Stimulated activated CD4-positive, alpha-beta T cell treated with anti-CD3 and anti-CD28 coated beads, Interleukin-15, amount 100 ng/mL, for 48 hours (primary cell): ENCODE measurements at regions not wholly inside any gene's neighbourhood (a gene's known extent, or its start where the extent isn't known, plus 50 kb on each side); places are given as distances from the start of the nearest gene placed in this dataset.

Source experiments
- DNase-seq, 2 donors: peaks; one replicate each; pipeline ENCODE4 v3.0.0-alpha.2; 2020; ENCODE audit warnings: low read depth in 2 of 2

DNA sequence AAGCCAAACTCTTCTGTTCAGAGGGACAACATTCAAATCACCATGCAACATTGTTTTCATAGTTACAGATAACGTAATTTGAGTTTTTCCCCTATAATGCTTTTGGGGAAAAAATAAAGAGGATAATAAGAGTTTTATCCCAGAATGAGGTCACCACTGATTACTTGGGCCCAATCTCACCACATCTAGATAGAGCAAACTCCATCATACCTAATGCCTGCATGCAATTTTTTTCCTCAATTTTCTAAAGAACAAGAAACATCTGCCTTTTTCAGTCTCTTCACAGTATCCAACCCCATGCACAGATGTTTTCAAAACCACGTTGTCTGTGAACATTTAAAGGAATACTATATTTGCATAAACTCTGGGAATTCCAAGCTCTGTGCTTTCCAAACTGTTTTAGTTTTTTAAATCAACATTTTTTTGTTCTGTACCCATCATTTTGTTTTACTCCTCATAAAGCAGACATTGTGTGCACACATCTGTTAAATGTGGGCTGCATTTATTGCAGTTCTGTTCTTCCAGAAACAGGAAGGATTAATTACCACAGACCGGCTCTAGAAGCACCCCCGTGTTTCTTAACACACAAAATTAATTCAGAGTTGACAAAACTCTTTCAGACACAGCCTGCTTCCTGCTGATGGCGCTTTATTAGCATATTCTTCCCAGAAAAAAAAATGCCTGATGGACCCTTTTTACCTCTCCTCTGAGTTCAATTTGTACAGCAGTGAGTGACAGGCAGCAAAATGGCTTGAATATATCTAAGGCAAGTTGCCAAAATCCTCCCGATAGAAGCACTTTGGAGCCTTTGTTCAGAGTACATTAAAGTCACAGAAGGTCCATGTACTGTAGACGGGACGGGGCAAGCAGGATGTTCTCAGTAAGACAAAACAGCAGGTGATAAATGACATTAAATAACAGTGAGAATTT is 1171.9 kb downstream of the EFNB2 start:
- DNase-seq = no peak

DNA sequence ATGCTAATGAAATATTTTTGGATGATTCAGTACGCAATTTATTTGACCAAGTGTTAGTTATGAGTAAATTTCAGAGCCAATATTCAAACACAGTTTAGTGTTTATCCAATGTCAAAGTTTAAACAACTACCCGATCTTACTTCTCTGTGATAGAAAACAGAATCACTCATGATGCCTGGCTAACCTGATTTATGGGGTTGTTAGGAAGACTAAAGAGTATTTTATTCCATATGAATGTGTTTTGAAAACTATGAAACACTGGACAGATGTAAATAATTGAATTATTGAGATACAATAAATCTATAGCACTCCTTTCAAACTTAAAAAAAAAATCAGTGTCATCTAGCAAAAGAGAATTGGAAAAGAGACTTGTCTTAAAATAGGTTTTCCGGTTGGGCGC is 1181.8 kb downstream of the EFNB2 start:
- no peak for DNase-seq

DNA sequence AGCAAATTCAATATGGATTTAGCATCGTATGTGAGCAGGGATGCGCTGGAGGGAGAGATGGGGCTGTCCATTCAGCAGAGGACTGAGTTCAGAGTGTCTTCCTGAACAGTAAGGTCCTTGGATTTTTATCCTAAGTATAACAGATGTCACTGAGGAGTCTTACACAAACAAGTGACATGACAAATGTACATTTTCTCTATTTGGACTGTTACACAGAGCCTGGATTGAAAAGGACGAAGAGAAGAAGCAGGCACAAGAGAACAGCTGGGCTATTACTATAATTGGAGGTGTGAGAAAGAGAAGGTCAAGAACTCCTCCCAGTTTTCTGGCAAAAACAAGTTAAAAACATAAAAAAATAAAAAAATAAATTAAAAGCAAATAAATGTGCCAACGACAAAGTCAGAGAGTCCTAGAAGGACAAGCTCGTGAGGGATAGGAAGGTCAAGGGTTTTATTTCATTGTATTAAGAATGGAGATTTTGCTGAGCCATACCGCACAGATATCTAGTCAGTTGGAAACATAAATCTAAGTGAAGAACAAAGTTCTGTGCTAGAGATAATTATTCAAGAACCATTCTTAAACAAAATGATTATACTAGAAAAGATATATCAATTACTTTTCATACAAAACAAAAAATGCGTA is 1186.3 kb downstream of the EFNB2 start:
- DNase-seq = no peak

DNA sequence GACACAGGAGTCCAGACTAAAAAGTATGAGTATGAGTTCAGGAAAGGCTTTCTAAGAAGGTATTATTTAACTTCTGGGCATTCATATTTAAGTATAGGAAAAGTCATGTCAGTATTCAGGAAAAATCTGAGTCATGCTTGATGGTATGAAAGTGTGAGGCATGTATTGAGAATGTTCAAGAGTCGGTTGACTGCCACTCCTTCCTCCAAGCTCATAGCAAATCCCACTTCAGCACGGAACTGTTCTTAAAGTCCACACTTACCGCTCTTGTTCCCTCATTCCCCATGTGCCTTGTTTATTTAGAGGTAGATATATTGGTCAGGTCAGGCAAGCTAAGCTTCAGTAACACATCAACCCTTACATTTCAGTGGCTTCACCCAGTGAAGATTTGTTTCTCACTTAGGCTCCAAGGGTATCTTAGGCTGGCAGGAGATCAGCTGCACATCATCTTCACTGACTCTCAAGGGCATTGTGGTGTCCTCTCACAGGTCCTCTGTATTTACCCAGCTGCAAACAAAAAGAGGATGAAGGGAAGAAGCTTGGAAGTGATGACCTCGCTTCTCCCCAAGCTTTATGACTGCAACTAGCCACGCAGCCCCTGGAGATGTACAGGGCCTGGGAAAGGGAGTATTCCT is 1189.2 kb downstream of the EFNB2 start:
- DNase-seq = no peak

DNA sequence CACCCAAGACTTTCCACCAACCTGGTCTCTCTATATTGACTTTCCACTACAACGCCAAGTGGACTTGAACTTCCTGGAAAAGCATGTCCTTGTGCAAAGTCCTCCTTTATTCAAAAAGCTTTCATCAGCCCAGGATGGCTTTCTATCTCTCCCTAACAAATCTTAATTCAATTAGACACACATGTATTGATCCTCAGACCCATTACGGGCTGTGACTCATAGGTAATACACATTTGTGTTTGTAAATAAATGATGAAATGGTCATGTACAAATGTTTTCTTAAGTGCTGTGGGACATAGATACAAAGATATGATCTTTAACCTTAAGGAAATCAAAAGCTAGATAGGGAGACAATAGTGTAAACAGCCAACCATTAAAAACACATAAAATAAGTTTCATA is 1189.7 kb downstream of the EFNB2 start:
- no peak for DNase-seq

DNA sequence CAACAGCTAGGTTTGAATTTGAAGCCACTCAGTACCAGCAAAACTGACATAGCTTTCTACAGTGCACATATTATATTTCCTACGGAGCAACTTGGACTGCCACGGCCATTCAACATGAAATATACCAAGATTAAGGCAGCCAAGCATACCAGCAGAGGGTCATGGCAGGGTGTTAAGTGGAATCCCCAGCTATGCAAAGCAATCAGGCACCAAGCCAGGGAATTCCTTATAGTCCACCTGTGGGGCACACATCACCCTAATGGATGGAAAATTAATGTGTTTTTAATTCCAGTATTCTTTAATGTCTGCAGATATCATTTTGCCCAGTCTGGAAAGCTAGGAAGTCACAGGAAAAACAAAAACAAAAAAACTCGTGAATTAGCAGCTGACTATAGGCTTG is 1190.3 kb downstream of the EFNB2 start:
- no peak for DNase-seq

DNA sequence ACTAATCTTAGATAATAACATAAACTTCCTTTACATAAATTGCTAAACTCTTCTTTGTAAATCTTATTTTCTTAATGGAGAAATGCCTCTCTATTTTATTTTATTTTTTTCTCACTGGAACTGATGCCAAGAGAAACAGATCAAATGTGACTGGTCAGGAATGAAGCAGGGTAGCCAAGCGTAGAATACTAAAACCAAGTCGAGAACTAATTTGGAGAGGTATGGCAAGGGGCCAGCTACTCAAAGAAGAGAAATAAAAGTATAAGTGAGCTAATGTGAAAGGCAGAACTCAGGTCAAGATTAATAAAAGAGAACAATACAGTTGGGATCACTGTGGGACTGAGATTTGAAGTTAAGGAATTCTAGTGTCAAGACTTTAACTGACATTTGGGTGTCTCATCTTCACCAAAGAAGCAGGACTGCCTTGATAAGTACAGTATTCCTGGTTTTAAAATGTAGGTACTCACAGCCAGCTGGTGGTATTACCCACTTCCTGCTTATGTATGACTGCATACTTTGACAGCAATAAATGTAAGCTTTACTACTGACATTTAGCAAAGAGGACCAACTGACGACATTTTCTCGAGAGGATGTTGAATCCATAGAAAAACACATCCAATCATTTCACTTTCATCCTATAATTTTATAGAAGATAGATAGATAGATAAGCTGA is 1192.2 kb downstream of the EFNB2 start:
- no peak for DNase-seq

DNA sequence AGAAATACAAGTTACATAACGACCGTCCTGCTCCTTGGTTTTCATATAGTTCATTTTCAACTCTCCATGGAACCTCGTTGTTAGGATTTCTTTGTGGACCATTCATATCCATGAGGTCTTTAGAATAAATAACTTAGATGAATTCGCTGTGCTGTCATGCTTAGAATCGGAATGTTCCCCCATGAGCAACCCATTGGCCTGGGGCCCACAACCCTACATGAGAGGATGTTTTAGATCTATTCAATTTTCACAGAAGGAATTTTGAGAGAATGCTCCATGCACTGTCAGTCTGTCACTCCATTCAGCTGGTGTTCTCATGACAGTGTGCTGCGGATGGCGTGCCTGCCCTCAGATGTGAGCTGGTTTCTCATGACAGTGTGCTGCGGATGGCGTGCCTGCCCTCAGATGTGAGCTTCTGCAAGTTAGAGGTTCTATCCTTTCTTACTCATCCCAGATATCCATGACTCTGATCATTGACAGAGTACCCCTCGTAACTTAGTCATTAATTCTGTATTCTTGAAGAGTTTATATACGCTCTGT is 1193.1 kb downstream of the EFNB2 start:
- DNase-seq = no peak

DNA sequence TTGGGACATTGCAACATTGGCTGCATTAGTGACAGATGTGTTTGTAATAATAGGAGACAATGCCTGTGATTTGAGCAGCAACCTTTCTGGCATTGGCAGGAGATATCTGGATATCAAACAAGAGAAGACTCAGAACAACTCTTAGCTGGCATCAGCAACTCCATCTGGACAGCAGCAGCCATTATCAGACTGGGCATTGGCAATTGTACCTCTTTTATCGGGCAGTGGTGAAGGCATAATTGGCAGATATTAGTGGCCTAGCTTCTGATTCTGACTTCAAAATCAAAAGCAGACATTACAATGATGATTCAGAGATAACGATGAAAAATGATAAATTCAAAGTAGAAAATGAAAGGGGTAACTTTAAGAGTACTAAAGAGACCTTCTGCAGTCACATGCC is 1193.7 kb downstream of the EFNB2 start:
- no peak for DNase-seq

DNA sequence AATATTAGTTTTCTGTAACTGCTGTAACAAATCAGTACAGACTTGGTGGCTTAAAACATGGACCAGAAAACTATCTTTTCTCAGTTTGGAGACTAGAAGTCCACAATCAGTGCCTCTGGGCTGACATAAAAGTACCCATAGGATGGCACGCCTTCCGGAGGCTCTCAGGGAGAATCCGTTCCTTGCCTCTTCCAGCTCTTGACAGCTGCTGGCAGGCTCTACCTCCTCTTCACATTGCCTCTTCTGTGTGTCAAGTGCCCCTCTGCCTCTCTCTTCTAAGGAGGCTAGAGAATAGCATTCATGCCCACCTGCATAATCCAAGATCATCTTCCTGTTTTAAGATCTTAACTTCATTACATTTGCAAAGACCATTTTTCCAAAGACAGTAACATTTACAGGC is 1194.2 kb downstream of the EFNB2 start:
- no peak for DNase-seq

DNA sequence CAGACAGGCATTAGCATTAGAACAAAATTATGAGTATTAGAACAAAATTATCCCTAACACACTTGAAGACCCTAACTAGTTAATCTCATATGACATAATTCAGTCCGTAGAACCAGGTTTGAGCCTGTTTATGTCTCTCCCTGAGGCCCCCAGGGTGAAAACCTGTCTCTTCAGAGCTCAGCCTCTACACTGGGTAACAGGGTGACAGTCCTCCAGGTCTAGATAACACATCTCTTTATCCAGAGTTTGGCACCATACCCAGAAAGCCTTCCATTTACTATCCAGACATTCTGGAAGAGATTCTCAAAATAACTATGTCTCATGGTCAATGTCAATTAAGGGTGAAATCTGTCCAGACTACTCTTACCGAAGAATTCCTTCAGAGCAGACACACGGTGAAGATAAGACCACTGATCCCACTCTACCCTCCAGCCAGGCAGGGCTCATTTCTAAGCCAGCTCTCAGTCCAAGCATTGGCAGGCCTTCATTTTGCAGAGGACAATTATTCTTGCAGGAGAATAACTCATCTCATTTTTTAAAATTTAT is 1195.3 kb downstream of the EFNB2 start:
- no peak for DNase-seq

DNA sequence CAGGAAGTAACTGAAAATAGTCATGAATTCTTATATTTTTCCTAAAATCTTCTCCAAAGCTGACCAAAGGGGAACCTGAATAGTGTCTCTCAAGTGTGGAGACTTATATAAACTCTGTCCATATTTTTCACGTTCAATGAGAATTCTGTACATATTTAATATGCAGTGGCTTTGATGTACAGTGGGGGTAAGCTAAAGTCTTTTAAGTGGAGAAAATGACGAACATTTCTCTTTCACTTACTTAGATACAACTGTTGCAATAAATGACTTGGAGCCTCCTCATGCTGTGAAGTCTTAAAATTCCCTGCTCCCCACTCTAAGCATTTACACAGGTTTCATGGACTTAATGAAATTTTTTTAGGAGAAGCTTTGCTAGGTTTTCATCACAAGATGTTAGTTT is 1196.7 kb downstream of the EFNB2 start:
- no peak for DNase-seq

DNA sequence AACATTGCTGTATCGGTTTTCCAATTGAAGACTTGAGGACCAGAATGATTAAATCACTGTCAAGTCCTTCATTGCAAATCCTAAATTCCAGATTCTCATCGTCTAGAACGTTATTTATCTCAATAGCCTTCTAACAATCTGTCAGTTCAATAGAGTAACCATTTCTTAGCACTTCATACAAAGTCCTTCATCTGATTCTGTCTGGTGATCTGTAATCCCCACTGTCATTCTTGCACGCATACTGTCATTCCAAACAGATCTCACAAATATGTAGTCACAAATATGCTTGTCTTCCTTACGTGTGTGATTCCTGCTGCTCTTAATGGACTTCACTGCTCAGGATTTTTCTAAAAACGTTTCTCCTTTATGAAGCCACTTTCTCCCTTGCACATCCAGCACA is 1197.5 kb downstream of the EFNB2 start:
- no peak for DNase-seq

DNA sequence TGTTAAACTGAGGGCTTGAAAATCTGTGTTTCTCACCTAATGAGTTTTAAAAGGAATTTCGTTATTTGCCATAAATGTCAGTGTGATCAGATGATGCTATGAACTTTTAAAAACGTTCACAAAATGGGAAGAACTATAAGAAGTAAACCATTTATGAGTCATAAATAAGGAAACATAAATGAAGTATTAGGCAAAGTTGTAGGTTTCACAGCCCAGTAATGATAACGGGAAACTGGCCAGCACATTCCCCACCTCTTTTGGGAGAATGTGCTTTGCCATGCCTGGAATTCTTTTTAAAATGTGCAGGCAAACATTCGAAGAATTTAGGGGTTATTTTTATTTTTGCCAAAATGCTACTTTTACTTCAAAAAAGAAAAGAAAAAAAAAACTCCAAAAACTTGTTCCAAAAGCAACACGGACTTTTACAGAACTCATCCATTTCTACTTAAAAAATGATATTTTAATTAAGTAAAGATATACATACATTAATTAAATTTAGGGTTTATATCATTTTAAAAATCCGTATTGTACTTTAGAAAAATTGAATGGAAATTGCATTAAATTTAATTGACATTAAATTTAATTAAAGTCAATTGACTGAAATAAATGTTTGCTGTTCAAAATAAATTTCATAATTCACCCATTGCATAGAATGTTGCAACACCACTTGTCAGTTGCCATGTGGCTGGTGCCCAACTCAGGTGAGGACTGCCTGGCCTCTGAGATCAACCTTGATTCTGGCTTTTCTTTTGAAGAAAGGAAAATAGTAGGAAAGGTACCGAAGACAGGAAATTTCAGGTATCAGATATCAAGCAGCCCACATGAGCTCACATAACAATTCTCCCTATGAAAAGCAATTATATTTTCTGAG is 1198.5 kb downstream of the EFNB2 start:
- DNase-seq = no peak

DNA sequence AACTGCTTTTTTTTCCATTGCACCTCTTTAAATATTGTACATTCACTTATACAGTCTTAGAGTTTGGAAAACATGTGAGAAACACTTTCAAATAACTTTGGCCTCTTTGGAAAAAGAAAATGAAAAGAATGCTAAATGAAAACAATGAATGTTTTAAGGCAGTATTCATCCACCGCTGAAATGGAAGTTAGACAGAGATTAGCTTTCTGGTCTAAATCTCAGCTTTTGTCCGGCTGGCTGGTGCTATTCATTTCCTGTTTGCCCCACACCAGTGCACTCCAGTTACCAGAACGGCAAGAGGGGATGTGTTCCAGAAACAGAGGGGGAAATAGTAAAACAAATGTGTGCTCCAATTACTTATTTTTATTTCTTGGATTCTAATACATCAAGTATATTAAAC is 1201.3 kb downstream of the EFNB2 start:
- no peak for DNase-seq

DNA sequence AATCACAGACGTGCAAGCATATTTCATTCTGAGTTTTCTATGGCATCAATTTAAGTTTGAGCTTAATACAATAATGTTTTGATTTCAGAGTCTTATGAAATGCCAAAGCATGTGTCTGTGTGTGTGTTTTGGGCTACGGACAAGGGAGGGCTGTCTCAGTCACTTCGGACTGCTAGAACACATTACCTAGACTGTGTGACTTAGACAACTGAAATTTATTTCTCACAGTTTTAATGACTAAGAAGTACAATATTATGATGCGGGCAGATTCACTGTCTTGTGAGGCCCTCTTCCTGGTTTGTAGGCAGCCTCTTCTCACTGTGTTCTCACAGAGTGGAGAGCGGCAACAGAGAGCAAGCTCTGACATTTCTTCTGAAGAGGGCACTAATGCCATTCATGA is 1202.0 kb downstream of the EFNB2 start:
- no peak for DNase-seq

DNA sequence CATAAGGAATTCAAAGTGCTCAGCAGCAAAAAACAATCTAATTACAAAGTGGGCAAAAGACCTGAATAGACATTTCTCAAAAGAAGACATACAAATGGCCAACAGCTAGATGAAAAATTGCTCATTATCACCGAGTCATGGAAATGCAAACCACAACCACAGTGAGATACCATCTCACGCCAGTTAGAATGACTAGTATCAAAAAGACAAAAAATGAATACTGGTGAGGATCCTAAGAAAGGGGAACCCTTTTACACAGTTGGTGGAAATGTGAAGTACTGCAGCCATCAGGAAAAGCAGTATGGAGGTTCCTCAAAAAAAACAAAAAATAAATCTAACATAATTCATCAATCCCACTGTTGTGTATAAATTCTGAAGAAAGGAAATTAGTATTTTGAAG is 1206.1 kb downstream of the EFNB2 start:
- DNase-seq = no peak

DNA sequence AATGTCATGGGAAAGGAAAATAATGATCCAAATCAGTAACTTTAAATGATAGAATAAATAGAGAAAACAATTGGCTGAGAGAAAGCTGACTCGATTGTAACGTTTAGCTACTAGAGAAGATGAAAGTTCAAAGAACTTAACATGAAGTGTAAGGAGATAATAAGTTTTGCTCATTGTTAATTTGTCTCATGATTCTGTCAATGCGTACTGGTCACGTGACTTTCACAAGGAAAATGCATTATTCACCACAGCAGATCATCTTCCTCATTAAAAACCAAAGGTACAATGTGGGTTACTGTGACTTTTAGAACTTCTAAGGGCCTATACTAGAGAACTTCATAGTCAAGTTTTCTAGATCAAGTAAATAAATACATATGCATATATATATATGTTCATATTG is 1207.2 kb downstream of the EFNB2 start:
- DNase-seq = no peak

DNA sequence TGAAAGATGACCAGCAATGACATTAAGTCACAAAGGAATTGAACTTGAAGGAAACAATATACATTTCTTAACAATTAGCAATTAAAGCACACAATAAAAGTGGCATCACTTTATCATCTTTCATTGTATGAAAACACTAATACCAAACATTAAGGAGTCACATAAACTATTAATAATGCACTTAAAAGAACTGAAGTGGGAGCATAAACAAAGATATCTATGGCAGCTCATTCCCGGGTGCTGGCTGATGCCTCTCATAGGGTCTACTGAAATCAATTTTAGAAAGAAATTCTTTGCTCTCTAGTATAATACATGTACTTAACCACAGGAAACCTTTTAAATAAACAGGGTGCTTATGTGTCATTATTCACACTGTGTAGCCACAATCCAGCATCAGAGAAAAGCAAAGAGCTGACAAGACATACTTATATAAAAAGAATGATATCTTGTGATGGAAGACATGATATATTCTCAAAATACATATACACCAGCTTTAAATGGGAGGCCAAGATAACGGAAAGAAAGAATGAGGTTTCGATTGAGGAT is 1207.8 kb downstream of the EFNB2 start:
- no peak for DNase-seq

DNA sequence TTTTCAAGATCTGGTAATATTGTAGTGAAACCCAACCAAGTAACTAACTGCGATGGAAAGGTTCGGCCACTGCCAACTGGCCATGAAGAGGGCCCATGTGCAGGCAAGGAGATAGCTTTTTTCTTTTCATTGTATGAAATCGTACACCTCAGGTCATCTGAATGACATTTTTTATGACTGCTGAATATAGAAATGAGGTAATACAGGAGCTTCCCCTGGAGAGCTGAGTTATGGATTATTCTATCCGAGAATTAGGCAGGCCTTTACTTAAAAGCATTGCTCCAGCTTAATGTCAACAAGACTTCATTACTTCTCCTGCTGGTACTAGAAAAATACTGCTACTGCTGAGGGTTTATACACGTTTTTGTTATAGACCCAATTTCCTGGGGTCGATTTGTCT is 1215.6 kb downstream of the EFNB2 start:
- DNase-seq = no peak

DNA sequence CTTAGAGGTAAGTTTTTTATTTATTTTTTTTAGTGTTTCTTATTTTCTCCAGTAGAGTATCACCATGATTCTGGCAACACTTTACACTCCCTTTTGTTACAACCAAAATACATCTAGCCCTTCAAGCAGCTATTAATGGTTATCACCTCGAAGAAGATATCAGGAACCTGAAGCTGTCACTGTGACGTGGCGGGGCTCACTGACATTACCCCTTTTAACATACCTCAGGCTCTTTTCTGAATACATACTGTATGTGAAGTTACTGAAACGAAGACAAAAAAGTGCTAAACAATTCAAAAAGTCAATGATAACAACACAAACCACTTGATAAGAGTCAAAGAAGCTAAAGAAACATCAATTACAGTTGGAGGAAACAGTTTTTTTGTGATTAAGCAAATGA is 1218.7 kb downstream of the EFNB2 start:
- no peak for DNase-seq
